Heart right ventricle (tissue), 16 donors: ENCODE measurements at regions not wholly inside any gene's neighbourhood (a gene's known extent, or its start where the extent isn't known, plus 50 kb on each side); places are given as distances from the start of the nearest gene placed in this dataset.

Experiments used
- ATAC-seq, 8 donors: fragments of 200-7000 bp; cut with Tn5 transposase; one replicate each; pipeline ENCODE4 v1.9.1; 2020; ENCODE audit warnings: mild to moderate bottlenecking in 8 of 8, moderate library complexity in 8 of 8, moderate number of reproducible peaks in 1 of 8
- DNase-seq, 2 donors: peaks; one replicate each; pipeline ENCODE4 v3.0.0-alpha.2; 2020
- H3K27ac ChIP-seq, 10 donors: fragments of 200-600 bp; sonication (generic) in 2 of 10; one replicate each; pipeline versions ENCODE4 v1.5.0 to v1.8.0; 2020 to 2022; ENCODE audit warnings: mild to moderate bottlenecking in 3 of 10
- H3K27me3 ChIP-seq, 7 donors: fragments of 200-600 bp; one replicate each; pipeline ENCODE4 v1.8.0; 2021 to 2022; ENCODE audit warnings: mild to moderate bottlenecking in 2 of 7
- H3K36me3 ChIP-seq, 9 donors: fragments of 200-600 bp; sonication (generic) in 1 of 9; one replicate each; pipeline versions ENCODE4 v1.5.0 to v1.8.0; 2020 to 2022; ENCODE audit warnings: mild to moderate bottlenecking in 2 of 9
- H3K4me1 ChIP-seq, 9 donors: fragments of 200-600 bp; sonication (generic) in 1 of 9; one replicate each; pipeline versions ENCODE4 v1.5.0 to v1.8.0; 2020 to 2022; ENCODE audit warnings: mild to moderate bottlenecking in 4 of 9
- H3K4me3 ChIP-seq, 10 donors: fragments of 200-600 bp; sonication (generic) in 2 of 10; one replicate each; pipeline versions ENCODE4 v1.5.0 to v1.8.0; 2020 to 2022; ENCODE audit warnings: mild to moderate bottlenecking in 7 of 10, moderate library complexity in 2 of 10
- H3K9me3 ChIP-seq, 11 donors: fragments of 200-600 bp in 10 of 11; sonication (generic) in 2 of 11; one replicate each; pipeline versions ENCODE4 v1.5.0 to v1.8.0; 2013 to 2022; ENCODE audit warnings: mild to moderate bottlenecking in 2 of 11, control low read depth in 1 of 11, moderate library complexity in 1 of 11
- CTCF ChIP-seq, 9 donors: fragments of 200-600 bp; sonication (generic) in 2 of 9; IDR thresholded peaks; one replicate each; pipeline versions ENCODE4 v1.5.0 to v1.8.0; 2021 to 2022; ENCODE audit warnings: antibody characterized with exemption in 9 of 9, mild to moderate bottlenecking in 5 of 9, moderate library complexity in 1 of 9
- WGBS, 2 donors: extraction: QIAGEN DNeasy Blood & Tissue Kit; methylation state at CpG; one replicate each; pipeline ENCODE4 v1.1.7; 2013; ENCODE audit warnings: inconsistent platforms in 1 of 2; 5-methylcytosine and 5-hydroxymethylcytosine counted together
- intact Hi-C, 10 donors: fragments of 100-400 bp; cut with DNase I; formaldehyde crosslinking; loops; one replicate each; pipeline versions ENCODE4 v1.11.1 to v1.14.2; 2022
- donor health status: Arrhythmogenic right ventricular cardiomyopathy.
- donor health status: ischemic (EF 13 %, LVEDD 7.1; RV severe dilation, severe dysfunction).
- donor health status: healthy with polysubstance abuse.
- donor health status: DM: no; HTN: yes; CAD: no.
- donor health status: DM: no; HTN: no; CAD: no.
- donor health status: ischemic (EF 25% LVEDD 6.9; RV normal size, moderate dysfunction).
- donor health status: ischemic (EF 25% LVEDD 5.7; RV mildly dilated, moderate dysfunction).
- donor health status: healthy.
- donor health status: DM: yes; HTN: yes; CAD: no.
- donor health status: Ischemic cardiomyopathy.
- donor health status: ischemic (EF 35%, LVEDD 5.7; RV mildly dilated, moderate dysfunction).
- donor health status: nonischemic (EF 11% LVEDD 7.7; RV severe dilation, severe dysfunction).
- donor health status: DM: yes; HTN: yes; CAD: no.
- donor health status: PGD.
- donor health status: ischemic (EF 29% LVEDD 5.4; RV normal size, mild dysfunction).
- donor health status: nonischemic (EF 23%, LVEDD 6.1; RV moderate dilation, normal function).

- peak in 2 of 8 donors; percentile 4 to 5 for ATAC-seq
- intact Hi-C loops = loop anchor here in 1 of 10 donors (10.0 kb wide), 1 partner anchor 80 kb away; the partner anchor contains the start of gene ARHGAP5
- peaks cover 0 to 63% (median 38%) of the 10 kb centered on the region in 9 donors for H3K4me1 ChIP-seq
These were observed 82.6 kb upstream of the ARHGAP5 start for GRCh38 chr14:31994391-31995033.

GRCh38 chr14:32003585-32003984 is 73.5 kb upstream of the ARHGAP5 start:
- H3K4me3 ChIP-seq = no peak overlapping the region
- no peak for ATAC-seq
- no peak for DNase-seq
- TF ChIP-seq CTCF (IDR thresholded peaks at IDR 0.05) = no peak
- WGBS, 2 donors = 95 to 97% methylated on average over 5 of the region's 5 CpGs
- H3K4me1 ChIP-seq = peaks cover 4 to 25% (median 17%) of the 10 kb centered on the region in 9 donors
- no peak overlapping the region for H3K27ac ChIP-seq
- H3K27me3 ChIP-seq = no peaks in the 10 kb centered on the region
- intact Hi-C loops = no loop called here
- no peaks in the 10 kb centered on the region for H3K36me3 ChIP-seq
- H3K9me3 ChIP-seq = no peaks in the 10 kb centered on the region

More at GRCh38 chr14:31994391-31995033, 82.6 kb upstream of the ARHGAP5 start:
- Histone ChIP-seq H3K4me3 (no peak overlapping the region), H3K27me3 (no peaks in the 10 kb centered on the region), H3K36me3 (no peaks in the 10 kb centered on the region), H3K9me3 (no peaks in the 10 kb centered on the region), H3K27ac (peak overlapping the region in 9 of 10 donors; percentile 9 to 70 (median 47))
- TF ChIP-seq CTCF (IDR thresholded peaks at IDR 0.05) = no peak
- DNase-seq = no peak
- WGBS, 2 donors = 46 to 54% methylated on average over 3 of the region's 3 CpGs

GRCh38 chr14:32004300-32004699 is 72.8 kb upstream of the ARHGAP5 start:
- TF ChIP-seq CTCF (IDR thresholded peaks at IDR 0.05) = no peak
- Histone ChIP-seq H3K27ac (no peak overlapping the region), H3K36me3 (no peaks in the 10 kb centered on the region), H3K4me1 (peaks cover 4 to 25% (median 17%) of the 10 kb centered on the region in 9 donors), H3K4me3 (no peak overlapping the region), H3K9me3 (no peaks in the 10 kb centered on the region), H3K27me3 (no peaks in the 10 kb centered on the region)
- WGBS, 2 donors = 73 to 88% methylated on average over 4 of the region's 4 CpGs
- intact Hi-C loops = no loop called here
- peak in 1 of 8 donors; percentile 16 for ATAC-seq
- DNase-seq = no peak

GRCh38 chr14:32005628-32006027 is 71.5 kb upstream of the ARHGAP5 start:
- no peak for TF ChIP-seq CTCF (IDR thresholded peaks at IDR 0.05)
- DNase-seq = no peak
- WGBS, 2 donors = 99% methylated on average over 5 of the region's 5 CpGs
- H3K36me3 ChIP-seq = no peaks in the 10 kb centered on the region
- intact Hi-C loops = no loop called here
- H3K27me3 ChIP-seq = no peaks in the 10 kb centered on the region
- no peak overlapping the region for H3K4me3 ChIP-seq
- no peaks in the 10 kb centered on the region for H3K9me3 ChIP-seq
- H3K27ac ChIP-seq = no peak overlapping the region
- ATAC-seq = no peak
- peaks cover 4 to 29% (median 17%) of the 10 kb centered on the region in 9 donors for H3K4me1 ChIP-seq
